DOHH2 (cell line): ENCODE measurements at regions not wholly inside any gene's neighbourhood (a gene's known extent, or its start where the extent isn't known, plus 50 kb on each side); places are given as distances from the start of the nearest gene placed in this dataset.

Experiments used
- H3F3A ChIP-seq: fragments of 200-600 bp; sonication (generic), shearing (Covaris generic); 2 replicates; pipeline ENCODE4 v1.6.0; 2016; ENCODE audit warnings: antibody characterized with exemption, mild to moderate bottlenecking; ENCODE audit not compliant: control insufficient read depth, insufficient read depth
- H3K27ac ChIP-seq: fragments of 200-600 bp; sonication (generic); 2 replicates; pipeline ENCODE4 v1.5.1; 2014; ENCODE audit warnings: low read depth, mild to moderate bottlenecking, low read length, moderate library complexity
- H3K27me3 ChIP-seq: fragments of 200-600 bp; sonication (generic); 2 replicates; pipeline ENCODE4 v1.6.1; 2014; ENCODE audit warnings: mild to moderate bottlenecking, low read length, mixed read lengths; ENCODE audit not compliant: control insufficient read depth
- H3K36me3 ChIP-seq: fragments of 200-600 bp; sonication (generic); 2 replicates; pipeline ENCODE4 v1.6.1; 2014; ENCODE audit warnings: mild to moderate bottlenecking, low read length, moderate library complexity, mixed read lengths; ENCODE audit not compliant: control insufficient read depth
- H3K4me1 ChIP-seq: fragments of 200-600 bp; sonication (generic); 2 replicates; pipeline ENCODE4 v1.6.1; 2014; ENCODE audit warnings: mild to moderate bottlenecking, low read length, mixed read lengths; ENCODE audit not compliant: control insufficient read depth
- H3K4me2 ChIP-seq: fragments of 200-600 bp; sonication (generic); 2 replicates; pipeline ENCODE4 v1.6.0; 2014; ENCODE audit warnings: mild to moderate bottlenecking, low read length, moderate library complexity
- H3K4me3 ChIP-seq: fragments of 200-600 bp; sonication (generic); 2 replicates; pipeline ENCODE4 v1.5.1; 2014; ENCODE audit warnings: mild to moderate bottlenecking, low read length, mixed read lengths
- H3K79me2 ChIP-seq: fragments of 200-600 bp; sonication (generic); 2 replicates; pipeline ENCODE4 v1.6.1; 2014; ENCODE audit warnings: mild to moderate bottlenecking, low read length, mixed read lengths; ENCODE audit not compliant: control insufficient read depth
- H3K9me2 ChIP-seq: fragments of 200-600 bp; sonication (generic); replicated peaks from 2 replicates; pipeline ENCODE4 v1.6.1; 2014; ENCODE audit warnings: mild to moderate bottlenecking, low read length, mixed read lengths; ENCODE audit not compliant: control insufficient read depth
- H3K9me3 ChIP-seq: fragments of 200-600 bp; sonication (generic); 2 replicates; pipeline ENCODE4 v1.6.1; 2014; ENCODE audit warnings: antibody characterized with exemption, low read length, mixed read lengths; ENCODE audit not compliant: control insufficient read depth, insufficient read depth
- H4K20me1 ChIP-seq: fragments of 200-600 bp; sonication (generic); 2 replicates; pipeline ENCODE4 v1.6.0; 2014; ENCODE audit warnings: low read depth, mild to moderate bottlenecking, antibody characterized with exemption, low read length, moderate library complexity; ENCODE audit not compliant: control insufficient read depth, insufficient read depth
- CTCF ChIP-seq: fragments of 200-600 bp; sonication (generic); IDR thresholded peaks from one replicate; pipeline ENCODE4 v1.5.1; 2014; ENCODE audit warnings: antibody characterized with exemption, mild to moderate bottlenecking, low read depth, low read length; ENCODE audit not compliant: poor library complexity, severe bottlenecking
- EZH2phosphoT487 ChIP-seq: fragments of 200-600 bp; sonication (generic); IDR thresholded peaks from 2 replicates; pipeline ENCODE4 v1.6.1; 2017; ENCODE audit warnings: borderline replicate concordance, mild to moderate bottlenecking, antibody characterized with exemption, low read length, moderate library complexity, mixed read lengths

DNA sequence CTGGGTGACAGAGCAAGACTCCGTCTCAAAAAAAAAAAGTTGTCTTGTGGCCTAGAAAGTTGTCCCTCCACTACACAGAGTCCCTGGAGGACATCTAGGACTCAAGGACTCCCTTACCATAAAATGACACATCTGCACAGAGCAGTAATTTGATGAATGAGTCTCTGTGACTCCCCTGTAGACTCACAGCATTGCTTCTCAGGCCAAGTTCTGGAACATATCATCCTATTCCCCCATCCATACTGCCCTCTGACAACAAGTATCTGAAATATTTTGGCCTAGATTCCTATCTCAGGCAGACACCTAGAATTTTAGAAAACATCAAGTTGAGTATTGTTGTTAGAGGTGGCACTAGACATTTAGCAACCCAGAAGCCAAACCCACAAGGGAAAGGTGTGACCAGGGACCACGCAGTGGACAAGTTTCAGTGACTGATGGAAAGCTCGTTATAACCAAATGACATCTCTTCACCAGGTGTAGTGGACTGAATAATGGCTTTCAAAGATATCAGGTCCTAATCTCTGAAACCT is 97.9 kb upstream of the ATP8B1 start:
- no peaks in the 10 kb centered on the region for H3F3A ChIP-seq

GRCh38 chr18:57898506-57899124 is 95.5 kb upstream of the ATP8B1 start:
- Histone ChIP-seq H3K9me2 (no peaks in the 10 kb centered on the region), H3K4me2 (no peak overlapping the region)

More for the DNA sequence above, 97.9 kb upstream of the ATP8B1 start:
- H3K9me3 ChIP-seq: no peaks in the 10 kb centered on the region
- no peaks in the 10 kb centered on the region for H3K9me2 ChIP-seq
- H3K4me3 ChIP-seq: no peak overlapping the region
- no peak overlapping the region for H3K4me2 ChIP-seq
- no peaks in the 10 kb centered on the region for H4K20me1 ChIP-seq
- H3K27ac ChIP-seq: no peak overlapping the region
- no peaks in the 10 kb centered on the region for H3K27me3 ChIP-seq
- H3K36me3 ChIP-seq: no peaks in the 10 kb centered on the region
- TF ChIP-seq EZH2phosphoT487 (no peak), CTCF (no peak)
- no peaks in the 10 kb centered on the region for H3K4me1 ChIP-seq
- H3K79me2 ChIP-seq: no peaks in the 10 kb centered on the region

DNA sequence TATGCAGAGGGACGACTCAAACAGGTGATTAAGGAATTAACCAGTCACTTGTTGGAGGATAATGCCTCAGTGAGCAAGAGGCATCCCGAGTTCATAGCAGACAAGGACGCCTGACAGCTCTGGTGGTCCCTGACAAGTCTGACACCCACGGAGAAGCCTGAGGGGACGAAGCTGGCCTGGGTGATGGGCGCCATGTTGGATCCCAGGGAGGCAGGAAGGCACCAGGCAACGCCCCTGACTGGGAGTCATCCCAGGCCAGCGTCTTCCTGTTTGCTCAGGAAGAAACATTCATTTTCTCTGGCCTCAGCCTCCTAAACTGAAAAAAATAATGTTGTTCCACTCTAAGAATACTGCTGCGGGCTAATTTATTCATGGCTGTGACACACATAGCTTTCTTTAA is 92.1 kb upstream of the ATP8B1 start:
- Histone ChIP-seq H3K4me3 (no peak overlapping the region), H3K9me2 (no peaks in the 10 kb centered on the region), H3F3A (no peaks in the 10 kb centered on the region)

More at GRCh38 chr18:57898506-57899124, 95.5 kb upstream of the ATP8B1 start:
- H3K79me2 ChIP-seq: no peaks in the 10 kb centered on the region
- no peak overlapping the region for H3K4me3 ChIP-seq
- H4K20me1 ChIP-seq: no peaks in the 10 kb centered on the region
- TF ChIP-seq CTCF: no peak
- no peak for TF ChIP-seq EZH2phosphoT487
- no peaks in the 10 kb centered on the region for H3K36me3 ChIP-seq
- H3K4me1 ChIP-seq: no peaks in the 10 kb centered on the region
- no peaks in the 10 kb centered on the region for H3K9me3 ChIP-seq
- H3F3A ChIP-seq: no peaks in the 10 kb centered on the region
- no peak overlapping the region for H3K27ac ChIP-seq
- no peaks in the 10 kb centered on the region for H3K27me3 ChIP-seq

More for the DNA sequence above, 92.1 kb upstream of the ATP8B1 start:
- Histone ChIP-seq H3K36me3 (no peaks in the 10 kb centered on the region), H4K20me1 (no peaks in the 10 kb centered on the region), H3K79me2 (no peaks in the 10 kb centered on the region), H3K27ac (no peak overlapping the region), H3K4me1 (peaks cover 14% of the 10 kb centered on the region), H3K4me2 (no peak overlapping the region), H3K27me3 (no peaks in the 10 kb centered on the region), H3K9me3 (peaks cover 6% of the 10 kb centered on the region)
- no peak for TF ChIP-seq CTCF
- TF ChIP-seq EZH2phosphoT487: no peak
